ENCODE measurements at regions not wholly inside any gene's neighbourhood (a gene's known extent, or its start where the extent isn't known, plus 50 kb on each side); places are given as distances from the start of the nearest gene placed in this dataset.

- DNase-seq (ENCODE audit: low read depth) (no peak), FAIRE-seq (no peak)
- H3K4me1 ChIP-seq (ENCODE audit: insufficient read depth, low read length): peaks cover 10% of the 10 kb centered on the region
- no peak overlapping the region for H3K4me3 ChIP-seq (ENCODE audit: insufficient read depth, low read depth, low read length)
- no peak overlapping the region for H3K4me3 Mint-ChIP-seq (ENCODE audit: unreplicated experiment)
- H2AFZ ChIP-seq (ENCODE audit: low read depth, low read length): no peak overlapping the region
- TF ChIP-seq EZH2 (IDR thresholded peaks at IDR 0.05; ENCODE audit: insufficient read depth, low read length): no peak
- no peak for TF ChIP-seq CTCF (IDR thresholded peaks at IDR 0.05; ENCODE audit: insufficient read depth, low read depth, low read length)
- H3K9ac ChIP-seq (ENCODE audit: low read length): no peak overlapping the region
- H3K27me3 Mint-ChIP-seq (ENCODE audit: low read depth, unreplicated experiment): no peaks in the 10 kb centered on the region
- H3K27ac ChIP-seq (ENCODE audit: low read depth, low read length): no peak overlapping the region
- H3K36me3 ChIP-seq (ENCODE audit: insufficient read depth, low read length): no peaks in the 10 kb centered on the region
- no peaks in the 10 kb centered on the region for H3K27me3 ChIP-seq (ENCODE audit: insufficient read depth, low read length)
- H3K4me2 ChIP-seq (ENCODE audit: low read length): no peak overlapping the region
- peaks cover 8% of the 10 kb centered on the region for H3K9me3 Mint-ChIP-seq (ENCODE audit: unreplicated experiment)
- H4K20me1 ChIP-seq (ENCODE audit: insufficient read depth, low read length): no peaks in the 10 kb centered on the region
- peaks cover 12% of the 10 kb centered on the region for H3K4me1 Mint-ChIP-seq (ENCODE audit: low read depth, unreplicated experiment)
- H3K27ac Mint-ChIP-seq (ENCODE audit: unreplicated experiment): no peak overlapping the region
- H3K9me3 ChIP-seq (ENCODE audit: insufficient read depth, low read depth, low read length): peaks cover 4% of the 10 kb centered on the region
- no peaks in the 10 kb centered on the region for H3K79me2 ChIP-seq (ENCODE audit: insufficient read depth, low read length)
- no peaks in the 10 kb centered on the region for H3K36me3 Mint-ChIP-seq (ENCODE audit: low read depth, unreplicated experiment)
Observed at GRCh38 chr9:78590068-78590467, 293.1 kb downstream of the PSAT1 start.

- Histone ChIP-seq H3K9ac (ENCODE audit: low read length) (no peak overlapping the region), H3K27me3 (ENCODE audit: insufficient read depth, low read length) (no peaks in the 10 kb centered on the region), H3K27ac (ENCODE audit: low read depth, low read length) (peak overlapping the region; percentile 29), H3K79me2 (ENCODE audit: insufficient read depth, low read length) (no peaks in the 10 kb centered on the region), H3K4me2 (ENCODE audit: low read length) (peak overlapping the region; percentile 17), H2AFZ (ENCODE audit: low read depth, low read length) (no peak overlapping the region), H3K36me3 (ENCODE audit: insufficient read depth, low read length) (no peaks in the 10 kb centered on the region), H4K20me1 (ENCODE audit: insufficient read depth, low read length) (no peaks in the 10 kb centered on the region), H3K4me1 (ENCODE audit: insufficient read depth, low read length) (peaks cover 15% of the 10 kb centered on the region), H3K9me3 (ENCODE audit: insufficient read depth, low read depth, low read length) (peaks cover 4% of the 10 kb centered on the region), H3K4me3 (ENCODE audit: insufficient read depth, low read depth, low read length) (no peak overlapping the region)
- H3K4me3 Mint-ChIP-seq (ENCODE audit: unreplicated experiment): no peak overlapping the region
- H3K27me3 Mint-ChIP-seq (ENCODE audit: low read depth, unreplicated experiment): no peaks in the 10 kb centered on the region
- H3K27ac Mint-ChIP-seq (ENCODE audit: unreplicated experiment): no peak overlapping the region
- peak; percentile 75 for DNase-seq (ENCODE audit: low read depth)
- no peak for TF ChIP-seq CTCF (IDR thresholded peaks at IDR 0.05; ENCODE audit: insufficient read depth, low read depth, low read length)
- no peak for TF ChIP-seq EZH2 (IDR thresholded peaks at IDR 0.05; ENCODE audit: insufficient read depth, low read length)
- peaks cover 8% of the 10 kb centered on the region for H3K9me3 Mint-ChIP-seq (ENCODE audit: unreplicated experiment)
- peak; percentile 60 for FAIRE-seq
- no peaks in the 10 kb centered on the region for H3K36me3 Mint-ChIP-seq (ENCODE audit: low read depth, unreplicated experiment)
- peaks cover 23% of the 10 kb centered on the region for H3K4me1 Mint-ChIP-seq (ENCODE audit: low read depth, unreplicated experiment)
Observed at GRCh38 chr9:78592811-78593210, 295.9 kb downstream of the PSAT1 start.

GRCh38 chr9:78595200-78595945 lies 298.4 kb downstream of the PSAT1 start:
- H3K36me3 ChIP-seq (ENCODE audit: insufficient read depth, low read length): no peaks in the 10 kb centered on the region
- H3K9me3 Mint-ChIP-seq (ENCODE audit: unreplicated experiment): no peaks in the 10 kb centered on the region
- TF ChIP-seq CTCF (IDR thresholded peaks at IDR 0.05; ENCODE audit: insufficient read depth, low read depth, low read length) (no peak), EZH2 (IDR thresholded peaks at IDR 0.05; ENCODE audit: insufficient read depth, low read length) (no peak)
- H3K4me1 ChIP-seq (ENCODE audit: insufficient read depth, low read length): peaks cover 15% of the 10 kb centered on the region
- no peak overlapping the region for H3K4me3 ChIP-seq (ENCODE audit: insufficient read depth, low read depth, low read length)
- H3K9ac ChIP-seq (ENCODE audit: low read length): no peak overlapping the region
- H3K27ac Mint-ChIP-seq (ENCODE audit: unreplicated experiment): no peak overlapping the region
- peaks cover 23% of the 10 kb centered on the region for H3K4me1 Mint-ChIP-seq (ENCODE audit: low read depth, unreplicated experiment)
- DNase-seq (ENCODE audit: low read depth) (peak; percentile 44), FAIRE-seq (no peak)
- no peaks in the 10 kb centered on the region for H3K9me3 ChIP-seq (ENCODE audit: insufficient read depth, low read depth, low read length)
- H3K36me3 Mint-ChIP-seq (ENCODE audit: low read depth, unreplicated experiment): no peaks in the 10 kb centered on the region
- H3K27me3 ChIP-seq (ENCODE audit: insufficient read depth, low read length): no peaks in the 10 kb centered on the region
- H3K27ac ChIP-seq (ENCODE audit: low read depth, low read length): no peak overlapping the region
- no peak overlapping the region for H3K4me2 ChIP-seq (ENCODE audit: low read length)
- H3K27me3 Mint-ChIP-seq (ENCODE audit: low read depth, unreplicated experiment): no peaks in the 10 kb centered on the region
- H3K4me3 Mint-ChIP-seq (ENCODE audit: unreplicated experiment): no peak overlapping the region
- H3K79me2 ChIP-seq (ENCODE audit: insufficient read depth, low read length): no peaks in the 10 kb centered on the region
- H2AFZ ChIP-seq (ENCODE audit: low read depth, low read length): no peak overlapping the region
- no peaks in the 10 kb centered on the region for H4K20me1 ChIP-seq (ENCODE audit: insufficient read depth, low read length)

Data from astrocyte (in vitro differentiated cells and primary cell).